Vagina (tissue), 2 donors: ENCODE measurements at regions not wholly inside any gene's neighbourhood (a gene's known extent, or its start where the extent isn't known, plus 50 kb on each side); places are given as distances from the start of the nearest gene placed in this dataset. TPM values are rescaled to one million over a fixed set of nuclear protein-coding genes. Genes with fewer than 3 reads are reported as not detected.
A peak's percentile ranks its signal among the peaks of the same experiment; 100 is the strongest.

Experiments
- DNase-seq, 2 donors: peaks; one replicate each; pipeline ENCODE4 v3.0.0-alpha.2; 2017; ENCODE audit errors: extremely low spot score in 2 of 2
- H3K27ac ChIP-seq: fragments of 200-600 bp; sonication (generic); one replicate; pipeline ENCODE4 v1.5.1; 2019
- H3K27me3 ChIP-seq: fragments of 200-600 bp; sonication (generic); one replicate; pipeline ENCODE4 v1.5.1; 2019
- H3K36me3 ChIP-seq, 2 donors: fragments of 200-600 bp; sonication (generic); one replicate each; pipeline ENCODE4 v1.5.1; 2017 to 2019
- H3K4me1 ChIP-seq: fragments of 200-600 bp; sonication (generic); one replicate; pipeline ENCODE4 v1.5.1; 2019
- H3K4me3 ChIP-seq, 2 donors: fragments of 200-600 bp; sonication (generic); 1 replicate in 1 of 2; 2 replicates in 1 of 2; pipeline ENCODE4 v1.5.1; 2016 to 2019
- H3K9me3 ChIP-seq: fragments of 200-600 bp; sonication (generic); one replicate; pipeline ENCODE4 v1.5.1; 2019
- POLR2A ChIP-seq, 2 donors: fragments of 450-650 bp; IDR thresholded peaks; one replicate each; pipeline ENCODE4 v1.6.1; 2017; ENCODE audit warnings: antibody characterized with exemption in 2 of 2, mild to moderate bottlenecking in 2 of 2, moderate library complexity in 2 of 2
- POLR2AphosphoS5 ChIP-seq, 2 donors: sonication (generic); formaldehyde crosslinking; IDR thresholded peaks; one replicate each; pipeline ENCODE4 v1.9.0; 2017; ENCODE audit warnings: antibody characterized with exemption in 2 of 2, mild to moderate bottlenecking in 2 of 2, low read depth in 1 of 2; ENCODE audit not compliant: insufficient read depth in 1 of 2
- intact Hi-C: fragments of 100-400 bp; cut with DNase I; formaldehyde crosslinking; loops from one replicate; pipeline ENCODE4 v1.15.1; 2023
- small RNA-seq: library from RNA; depleted of rRNA; stranded (forward); fragments of <200 nt; gene quantifications from one replicate; pipeline ENCODE3, GENCODE V24; 2016
- TF ChIP-seq, protein P1 (sequence below), 3 experiments: fragments of 450-650 bp in 2 of 3; fragments of 200-600 bp in 1 of 3; sonication (generic) in 1 of 3; IDR thresholded peaks; one replicate each; pipeline ENCODE4 v1.5.1; 2017 to 2019; ENCODE audit warnings: antibody characterized with exemption in 3 of 3, mild to moderate bottlenecking in 2 of 3, moderate library complexity in 2 of 3

DNA sequence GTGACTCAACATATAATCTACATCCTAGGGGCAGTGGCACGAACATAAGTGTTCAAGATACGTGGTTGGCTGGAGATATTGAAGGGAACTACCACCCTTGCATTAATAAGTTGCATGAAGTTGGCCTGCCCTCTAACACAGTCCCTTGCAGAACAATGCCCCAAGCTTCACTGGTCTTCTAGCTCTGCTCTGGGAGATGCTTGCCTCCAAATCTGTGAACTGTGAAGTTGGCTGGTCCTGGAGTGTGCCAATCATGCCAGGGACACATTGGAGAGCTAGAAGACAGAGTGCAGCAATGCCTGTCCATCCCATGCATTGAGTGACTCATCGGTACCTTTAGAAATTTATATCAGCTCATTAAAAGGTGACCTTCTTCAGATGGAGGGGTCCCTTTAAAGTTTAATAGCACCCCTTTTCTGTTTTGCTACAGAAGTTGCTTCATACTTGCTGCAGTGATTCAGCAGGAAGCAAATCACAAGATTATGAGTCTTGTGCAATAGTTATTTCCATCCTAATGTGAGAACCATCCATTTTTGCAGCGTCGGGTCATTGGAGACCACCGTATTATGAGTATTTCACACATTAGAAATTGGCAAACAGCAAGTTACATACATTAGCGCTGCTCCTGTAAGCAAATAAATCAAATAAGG lies 55.2 kb upstream of the KAZN start:
- no peaks in the 10 kb centered on the region for H3K27me3 ChIP-seq
- intact Hi-C loops: no loop called here
- peak overlapping the region; percentile 67 for H3K27ac ChIP-seq

DNA sequence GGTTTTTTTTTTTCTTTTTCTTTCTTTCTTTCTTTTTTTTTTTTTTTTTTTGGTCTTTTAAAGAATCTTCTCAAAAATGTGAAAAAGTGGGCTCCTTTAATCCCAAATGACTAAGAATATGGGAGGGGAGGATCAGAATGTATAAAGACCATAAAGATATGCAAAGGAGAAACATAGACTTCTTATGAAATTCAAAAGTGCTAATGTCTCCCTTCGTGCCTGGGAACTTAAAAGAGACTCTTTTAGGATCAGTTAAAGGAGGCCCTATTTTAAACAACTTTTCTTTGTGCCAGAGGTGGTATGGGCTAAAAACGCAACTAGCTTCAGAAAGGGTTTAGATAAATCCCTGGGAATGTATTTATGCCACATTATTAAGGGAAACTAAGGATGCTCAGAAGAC lies 54.2 kb upstream of the KAZN start:
- no peak for DNase-seq
- Histone ChIP-seq H3K4me3 (no peak overlapping the region), H3K27me3 (no peaks in the 10 kb centered on the region), H3K9me3 (no peaks in the 10 kb centered on the region), H3K4me1 (no peaks in the 10 kb centered on the region), H3K27ac (peak overlapping the region; percentile 45), H3K36me3 (no peaks in the 10 kb centered on the region)
- intact Hi-C loops: no loop called here
- TF ChIP-seq, protein P1, sequence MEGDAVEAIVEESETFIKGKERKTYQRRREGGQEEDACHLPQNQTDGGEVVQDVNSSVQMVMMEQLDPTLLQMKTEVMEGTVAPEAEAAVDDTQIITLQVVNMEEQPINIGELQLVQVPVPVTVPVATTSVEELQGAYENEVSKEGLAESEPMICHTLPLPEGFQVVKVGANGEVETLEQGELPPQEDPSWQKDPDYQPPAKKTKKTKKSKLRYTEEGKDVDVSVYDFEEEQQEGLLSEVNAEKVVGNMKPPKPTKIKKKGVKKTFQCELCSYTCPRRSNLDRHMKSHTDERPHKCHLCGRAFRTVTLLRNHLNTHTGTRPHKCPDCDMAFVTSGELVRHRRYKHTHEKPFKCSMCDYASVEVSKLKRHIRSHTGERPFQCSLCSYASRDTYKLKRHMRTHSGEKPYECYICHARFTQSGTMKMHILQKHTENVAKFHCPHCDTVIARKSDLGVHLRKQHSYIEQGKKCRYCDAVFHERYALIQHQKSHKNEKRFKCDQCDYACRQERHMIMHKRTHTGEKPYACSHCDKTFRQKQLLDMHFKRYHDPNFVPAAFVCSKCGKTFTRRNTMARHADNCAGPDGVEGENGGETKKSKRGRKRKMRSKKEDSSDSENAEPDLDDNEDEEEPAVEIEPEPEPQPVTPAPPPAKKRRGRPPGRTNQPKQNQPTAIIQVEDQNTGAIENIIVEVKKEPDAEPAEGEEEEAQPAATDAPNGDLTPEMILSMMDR (IDR thresholded peaks at IDR 0.05): no peak
- TF ChIP-seq POLR2AphosphoS5 (IDR thresholded peaks at IDR 0.05; ENCODE audit: insufficient read depth in 1 of 2, low read depth in 1 of 2): no peak
- no peak for TF ChIP-seq POLR2A (IDR thresholded peaks at IDR 0.05)

More for the DNA sequence above, 55.2 kb upstream of the KAZN start:
- Histone ChIP-seq H3K4me1 (no peaks in the 10 kb centered on the region), H3K4me3 (no peak overlapping the region), H3K9me3 (no peaks in the 10 kb centered on the region), H3K36me3 (no peaks in the 10 kb centered on the region)
- TF ChIP-seq POLR2AphosphoS5 (IDR thresholded peaks at IDR 0.05; ENCODE audit: insufficient read depth in 1 of 2, low read depth in 1 of 2): peak in 1 of 2 donors; percentile 58
- TF ChIP-seq, protein P1 (IDR thresholded peaks at IDR 0.05): no peak
- TF ChIP-seq POLR2A (IDR thresholded peaks at IDR 0.05): no peak
- no peak for DNase-seq

DNA sequence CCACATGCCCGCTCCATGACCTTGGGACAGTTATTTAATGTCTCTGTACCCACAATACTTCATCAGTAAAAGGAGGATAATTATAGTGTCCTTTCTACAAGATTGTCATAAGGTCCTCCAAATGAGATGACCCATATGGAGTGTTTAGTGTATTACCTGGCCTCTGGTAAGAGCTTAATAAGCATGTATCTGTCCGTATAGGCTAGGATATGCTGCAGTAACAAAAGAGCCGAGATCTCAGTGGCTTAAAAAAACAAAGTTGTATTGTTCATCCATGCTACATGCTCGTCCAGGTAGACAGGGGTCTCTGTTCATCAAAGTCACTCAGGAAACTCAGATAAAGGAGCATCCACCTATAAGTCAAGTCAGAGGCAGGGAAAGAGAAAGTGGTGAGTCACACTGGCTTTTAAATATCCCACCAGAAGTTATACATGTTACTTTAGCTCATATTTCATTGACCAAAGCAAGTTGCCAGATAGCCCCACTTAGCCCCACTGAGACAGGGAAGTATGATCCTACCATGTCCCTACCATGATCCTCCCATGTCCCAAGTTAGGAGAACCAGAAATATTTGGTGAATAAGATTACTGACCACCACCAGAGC lies 53.0 kb upstream of the KAZN start:
- Histone ChIP-seq H3K27me3 (no peaks in the 10 kb centered on the region), H3K4me3 (no peak overlapping the region), H3K36me3 (no peaks in the 10 kb centered on the region), H3K4me1 (no peaks in the 10 kb centered on the region), H3K27ac (peak overlapping the region; percentile 45), H3K9me3 (no peaks in the 10 kb centered on the region)
- intact Hi-C loops: no loop called here
- no peak for DNase-seq
- TF ChIP-seq, protein P1 (IDR thresholded peaks at IDR 0.05): no peak
- no peak for TF ChIP-seq POLR2AphosphoS5 (IDR thresholded peaks at IDR 0.05; ENCODE audit: insufficient read depth in 1 of 2, low read depth in 1 of 2)
- no peak for TF ChIP-seq POLR2A (IDR thresholded peaks at IDR 0.05)

DNA sequence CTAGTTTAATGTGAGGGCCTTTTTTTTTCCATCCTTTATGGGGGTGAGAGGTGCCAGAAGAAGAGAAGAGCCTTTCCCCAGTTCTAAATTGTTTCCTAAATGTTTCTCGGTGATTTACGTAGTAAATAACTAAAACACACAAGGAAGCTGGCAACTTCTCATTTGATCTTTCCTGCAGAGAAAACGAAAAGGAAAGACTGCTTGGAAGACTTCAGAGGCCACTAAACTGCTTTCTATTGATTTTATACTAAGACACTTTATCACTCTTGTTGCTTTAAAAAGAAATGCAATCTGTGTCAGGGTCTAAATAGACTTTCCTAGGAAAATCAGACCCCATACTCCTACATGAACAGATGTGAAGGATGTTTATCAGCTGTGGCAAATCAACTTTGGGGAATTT lies 52.1 kb upstream of the KAZN start:
- Histone ChIP-seq H3K27me3 (no peaks in the 10 kb centered on the region), H3K36me3 (no peaks in the 10 kb centered on the region), H3K9me3 (no peaks in the 10 kb centered on the region), H3K4me1 (no peaks in the 10 kb centered on the region), H3K4me3 (no peak overlapping the region), H3K27ac (peak overlapping the region; percentile 45)
- no peak for DNase-seq
- TF ChIP-seq, protein P1 (IDR thresholded peaks at IDR 0.05): no peak
- TF ChIP-seq POLR2AphosphoS5 (IDR thresholded peaks at IDR 0.05; ENCODE audit: insufficient read depth in 1 of 2, low read depth in 1 of 2): no peak
- TF ChIP-seq POLR2A (IDR thresholded peaks at IDR 0.05): no peak
- intact Hi-C loops: no loop called here

Small RNA genes in the stretch of these regions (small RNA-seq; reads per million reads assigned to genes)
- not detected for gene RNU6-1265P
